ENCODE measurements at regions not wholly inside any gene's neighbourhood (a gene's known extent, or its start where the extent isn't known, plus 50 kb on each side); places are given as distances from the start of the nearest gene placed in this dataset.

GRCh38 chr4:53711926-53712325, 120.6 kb upstream of the LNX1 start:
- no peak overlapping the region for H3K4me3 ChIP-seq (replicated peaks in 1 of 3; ENCODE audit: insufficient read depth in 1 of 3, low read depth in 2 of 3, low read length in 3 of 3)
- H3K9ac ChIP-seq (ENCODE audit: insufficient read depth, low read depth, low read length), result no peak overlapping the region
- ATAC-seq (no peak), FAIRE-seq (no peak), DNase-seq (ENCODE audit: low spot score) (no peak)
- no peaks in the 10 kb centered on the region for H3K4me1 ChIP-seq (ENCODE audit: insufficient read depth, low read length)
- CTCF ChIA-PET (ENCODE audit: low intra/inter-chr PET ratio, low total read pairs), result no interaction called here
- no peak for TF ChIP-seq ZFYVE20 (CRISPR knock-in tag; IDR thresholded peaks at IDR 0.05; ENCODE audit: borderline replicate concordance, low read depth)
- no peak for TF ChIP-seq ZNF343 (CRISPR knock-in tag; IDR thresholded peaks at IDR 0.05)
- no peak for TF ChIP-seq ZC3H4 (CRISPR knock-in tag; IDR thresholded peaks at IDR 0.05; ENCODE audit: borderline replicate concordance)
- TF ChIP-seq GATAD2A (CRISPR knock-in tag; IDR thresholded peaks at IDR 0.05), result no peak
- TF ChIP-seq SUZ12 (IDR thresholded peaks at IDR 0.05; ENCODE audit: low read depth, low read length), result no peak
- TF ChIP-seq GABPA (IDR thresholded peaks at IDR 0.05; ENCODE audit: low read depth, low read length), result no peak
- TF ChIP-seq GABPA (CRISPR knock-in tag; IDR thresholded peaks at IDR 0.05; ENCODE audit: low read depth), result no peak
- TF ChIP-seq POGZ (CRISPR knock-in tag; IDR thresholded peaks at IDR 0.05), result no peak
- no peak for TF ChIP-seq KMT2B (CRISPR knock-in tag; IDR thresholded peaks at IDR 0.05)
- TF ChIP-seq RBM39 (IDR thresholded peaks at IDR 0.05; ENCODE audit: low read depth, low read length, poor library complexity, severe bottlenecking), result no peak
- TF ChIP-seq ZZZ3 (CRISPR knock-in tag; IDR thresholded peaks at IDR 0.05; ENCODE audit: borderline replicate concordance), result no peak
- TF ChIP-seq TSC22D2 (CRISPR knock-in tag; IDR thresholded peaks at IDR 0.05; ENCODE audit: borderline replicate concordance), result no peak
- TF ChIP-seq MATR3 (CRISPR knock-in tag; IDR thresholded peaks at IDR 0.05), result no peak
- TF ChIP-seq JUND (CRISPR knock-in tag; IDR thresholded peaks at IDR 0.05), result no peak
- TF ChIP-seq, protein P1, sequence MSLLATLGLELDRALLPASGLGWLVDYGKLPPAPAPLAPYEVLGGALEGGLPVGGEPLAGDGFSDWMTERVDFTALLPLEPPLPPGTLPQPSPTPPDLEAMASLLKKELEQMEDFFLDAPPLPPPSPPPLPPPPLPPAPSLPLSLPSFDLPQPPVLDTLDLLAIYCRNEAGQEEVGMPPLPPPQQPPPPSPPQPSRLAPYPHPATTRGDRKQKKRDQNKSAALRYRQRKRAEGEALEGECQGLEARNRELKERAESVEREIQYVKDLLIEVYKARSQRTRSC (CRISPR knock-in tag; IDR thresholded peaks at IDR 0.05; ENCODE audit: low read depth), result no peak
- TF ChIP-seq ZNF33A (CRISPR knock-in tag; IDR thresholded peaks at IDR 0.05; ENCODE audit: borderline replicate concordance), result no peak
- TF ChIP-seq, protein P2, sequence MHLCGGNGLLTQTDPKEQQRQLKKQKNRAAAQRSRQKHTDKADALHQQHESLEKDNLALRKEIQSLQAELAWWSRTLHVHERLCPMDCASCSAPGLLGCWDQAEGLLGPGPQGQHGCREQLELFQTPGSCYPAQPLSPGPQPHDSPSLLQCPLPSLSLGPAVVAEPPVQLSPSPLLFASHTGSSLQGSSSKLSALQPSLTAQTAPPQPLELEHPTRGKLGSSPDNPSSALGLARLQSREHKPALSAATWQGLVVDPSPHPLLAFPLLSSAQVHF (CRISPR knock-in tag; IDR thresholded peaks at IDR 0.05), result no peak
- H3K36me3 ChIP-seq (replicated peaks in 1 of 2; ENCODE audit: control insufficient read depth in 1 of 2, insufficient read depth in 2 of 2, low read length in 2 of 2), result no peaks in the 10 kb centered on the region
- peaks cover 0 to 6% of the 10 kb centered on the region in 2 experiments; a peak in 1 of 5 replicates for H3K27me3 ChIP-seq (ENCODE audit: control insufficient read depth in 1 of 2, insufficient read depth in 2 of 2, low read length in 2 of 2)
- no TSS peak for BruUV-seq (replicated peaks)
- H3K79me2 ChIP-seq (ENCODE audit: insufficient read depth, low read length), result no peaks in the 10 kb centered on the region
- no peak overlapping the region for H3K4me2 ChIP-seq (ENCODE audit: low read depth, low read length)
- POLR2A ChIA-PET, result no interaction called here
- no peaks in the 10 kb centered on the region for H4K20me1 ChIP-seq (ENCODE audit: insufficient read depth, low read length)
- WGBS (ENCODE audit: low lambda C conversion rate), result 33% methylated on average over 2 of the region's 2 CpGs
- no peaks in the 10 kb centered on the region for H3K9me3 ChIP-seq (ENCODE audit: low read length)
- in situ Hi-C loops (cut with HindIII; ENCODE audit: extremely low pct_ligation_motif_present, low pct_unique_long_range_greater_than_20kb), result no loop called here
- intact Hi-C loops (cut with micrococcal nuclease; ENCODE audit: unreplicated experiment), result no loop called here
- H3K27ac ChIP-seq (ENCODE audit: extremely low read length, insufficient read depth, low read length), result no peak overlapping the region
- no peak overlapping the region for H2AFZ ChIP-seq (ENCODE audit: low read length)
